Thyroid gland (tissue), 4 donors: ENCODE measurements at regions not wholly inside any gene's neighbourhood (a gene's known extent, or its start where the extent isn't known, plus 50 kb on each side); places are given as distances from the start of the nearest gene placed in this dataset.

Experiments
- DNase-seq, 2 donors: peaks; one replicate each; pipeline ENCODE4 v3.0.0-alpha.2; 2019
- H3K27ac ChIP-seq, 3 donors: fragments of 200-600 bp; sonication (generic); 1 replicate in 2 of 3; 2 replicates in 1 of 3; pipeline ENCODE4 v1.5.1; 2016 to 2019; ENCODE audit warnings: mild to moderate bottlenecking in 1 of 3, moderate library complexity in 1 of 3
- H3K27me3 ChIP-seq: fragments of 200-600 bp; sonication (generic); one replicate; pipeline ENCODE4 v1.5.1; 2019
- H3K36me3 ChIP-seq, 2 donors: fragments of 200-600 bp; sonication (generic); one replicate each; pipeline ENCODE4 v1.5.1; 2016 to 2019
- H3K4me1 ChIP-seq, 2 donors: fragments of 200-600 bp; sonication (generic); one replicate each; pipeline ENCODE4 v1.5.1; 2017 to 2019
- H3K4me3 ChIP-seq, 3 donors: fragments of 200-600 bp; sonication (generic); replicated peaks in 1 of 3; 1 replicate in 2 of 3; 2 replicates in 1 of 3; pipeline ENCODE4 v1.5.1; 2016; ENCODE audit warnings: mild to moderate bottlenecking in 1 of 3
- H3K9me3 ChIP-seq: fragments of 200-600 bp; sonication (generic); one replicate; pipeline ENCODE4 v1.5.1; 2017
- POLR2A ChIP-seq, 2 donors: fragments of 450-650 bp; IDR thresholded peaks; one replicate each; pipeline ENCODE4 v1.6.1; 2017; ENCODE audit warnings: antibody characterized with exemption in 2 of 2, mild to moderate bottlenecking in 2 of 2, moderate library complexity in 1 of 2
- WGBS, 2 donors: methylation state at CpG; one replicate each; pipeline ENCODE4 v1.1.5; 2017; 5-methylcytosine and 5-hydroxymethylcytosine counted together
- intact Hi-C: fragments of 100-400 bp; cut with DNase I; formaldehyde crosslinking; loops from one replicate; pipeline ENCODE4 v1.15.1; 2023
- TF ChIP-seq, protein P1 (sequence below), 6 experiments: fragments of 200-600 bp in 3 of 6; fragments of 450-650 bp in 3 of 6; sonication (generic) in 3 of 6; IDR thresholded peaks; one replicate each; pipeline ENCODE4 v1.5.1; 2016 to 2019; ENCODE audit warnings: antibody characterized with exemption in 6 of 6, mild to moderate bottlenecking in 2 of 6, inconsistent platforms in 1 of 6, moderate library complexity in 1 of 6

DNA sequence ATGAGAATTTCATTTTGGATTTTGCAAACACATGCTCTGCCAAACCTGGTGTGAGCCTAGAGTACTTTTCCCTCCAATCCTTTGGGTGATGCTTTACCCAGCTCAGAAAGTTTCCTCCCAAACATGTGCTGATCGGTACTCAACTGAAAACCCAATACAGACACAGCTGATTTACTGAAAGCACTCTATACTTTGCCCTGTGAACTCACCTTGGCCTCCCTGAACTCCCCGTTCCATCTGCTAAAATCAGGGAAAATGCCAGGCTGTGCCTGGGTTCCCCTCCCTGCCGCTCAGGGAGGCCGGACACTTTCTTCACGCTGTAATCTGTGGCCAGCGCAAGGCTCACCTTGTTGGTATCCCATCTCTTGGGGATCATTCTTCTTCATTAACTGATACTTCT is 391.2 kb downstream of the CBLN2 start:
- intact Hi-C loops, result no loop called here
- H3K4me1 ChIP-seq, result no peaks in the 10 kb centered on the region
- H3K36me3 ChIP-seq, result no peaks in the 10 kb centered on the region
- 94 to 97% methylated on average over 6 of the region's 6 CpGs for WGBS, 2 donors
- DNase-seq, result no peak
- H3K4me3 ChIP-seq, result no peak overlapping the region
- no peaks in the 10 kb centered on the region for H3K27me3 ChIP-seq
- H3K9me3 ChIP-seq, result no peaks in the 10 kb centered on the region
- H3K27ac ChIP-seq, result no peak overlapping the region
- TF ChIP-seq, protein P1, sequence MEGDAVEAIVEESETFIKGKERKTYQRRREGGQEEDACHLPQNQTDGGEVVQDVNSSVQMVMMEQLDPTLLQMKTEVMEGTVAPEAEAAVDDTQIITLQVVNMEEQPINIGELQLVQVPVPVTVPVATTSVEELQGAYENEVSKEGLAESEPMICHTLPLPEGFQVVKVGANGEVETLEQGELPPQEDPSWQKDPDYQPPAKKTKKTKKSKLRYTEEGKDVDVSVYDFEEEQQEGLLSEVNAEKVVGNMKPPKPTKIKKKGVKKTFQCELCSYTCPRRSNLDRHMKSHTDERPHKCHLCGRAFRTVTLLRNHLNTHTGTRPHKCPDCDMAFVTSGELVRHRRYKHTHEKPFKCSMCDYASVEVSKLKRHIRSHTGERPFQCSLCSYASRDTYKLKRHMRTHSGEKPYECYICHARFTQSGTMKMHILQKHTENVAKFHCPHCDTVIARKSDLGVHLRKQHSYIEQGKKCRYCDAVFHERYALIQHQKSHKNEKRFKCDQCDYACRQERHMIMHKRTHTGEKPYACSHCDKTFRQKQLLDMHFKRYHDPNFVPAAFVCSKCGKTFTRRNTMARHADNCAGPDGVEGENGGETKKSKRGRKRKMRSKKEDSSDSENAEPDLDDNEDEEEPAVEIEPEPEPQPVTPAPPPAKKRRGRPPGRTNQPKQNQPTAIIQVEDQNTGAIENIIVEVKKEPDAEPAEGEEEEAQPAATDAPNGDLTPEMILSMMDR (IDR thresholded peaks at IDR 0.05), result no peak
- no peak for TF ChIP-seq POLR2A (IDR thresholded peaks at IDR 0.05)

DNA sequence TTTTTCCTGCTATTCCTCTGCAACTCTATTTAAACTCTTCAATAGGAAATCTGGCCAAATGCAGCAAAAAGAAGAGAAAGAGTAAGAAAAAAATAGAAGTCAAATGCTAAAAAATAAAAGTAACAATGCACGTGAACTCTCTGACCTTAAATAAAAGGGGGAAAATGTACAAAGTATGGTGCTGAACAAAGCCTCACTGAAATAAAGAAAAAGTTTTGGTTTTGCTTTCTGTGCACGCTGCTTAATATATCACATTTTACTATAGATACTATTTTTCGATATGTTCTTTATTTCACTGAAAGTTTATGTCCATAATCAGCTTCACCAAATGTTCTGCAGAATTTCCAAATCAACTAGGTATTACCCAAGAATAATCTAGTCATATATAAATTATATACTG is 396.3 kb downstream of the CBLN2 start:
- no peak for TF ChIP-seq POLR2A (IDR thresholded peaks at IDR 0.05)
- TF ChIP-seq, protein P1 (IDR thresholded peaks at IDR 0.05), result no peak
- intact Hi-C loops, result no loop called here
- Histone ChIP-seq H3K9me3 (no peaks in the 10 kb centered on the region), H3K4me1 (no peaks in the 10 kb centered on the region), H3K36me3 (no peaks in the 10 kb centered on the region), H3K27ac (no peak overlapping the region), H3K27me3 (no peaks in the 10 kb centered on the region), H3K4me3 (no peak overlapping the region)
- 90 to 94% methylated on average over 3 of the region's 3 CpGs for WGBS, 2 donors
- no peak for DNase-seq

DNA sequence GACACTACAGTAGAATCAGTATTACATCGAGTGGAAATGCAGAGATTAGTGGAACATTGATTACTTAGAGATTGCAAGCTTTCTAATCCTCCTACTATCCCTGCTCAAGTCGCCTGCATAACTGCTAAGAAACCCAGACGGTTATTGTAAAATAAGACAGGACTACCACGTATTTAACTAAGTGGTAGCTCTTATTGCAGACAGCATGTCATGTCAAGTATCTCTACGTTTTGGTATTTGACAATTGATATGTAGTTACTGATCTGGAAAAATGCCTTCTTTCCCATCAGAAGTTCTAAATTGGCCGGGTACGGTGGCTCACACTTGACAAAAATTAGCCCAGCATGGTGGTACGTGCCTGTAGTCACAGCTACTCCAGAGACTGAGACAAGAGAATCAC is 404.1 kb downstream of the CBLN2 start:
- WGBS, 2 donors, result 76 to 80% methylated on average over 8 of the region's 8 CpGs
- intact Hi-C loops, result no loop called here

DNA sequence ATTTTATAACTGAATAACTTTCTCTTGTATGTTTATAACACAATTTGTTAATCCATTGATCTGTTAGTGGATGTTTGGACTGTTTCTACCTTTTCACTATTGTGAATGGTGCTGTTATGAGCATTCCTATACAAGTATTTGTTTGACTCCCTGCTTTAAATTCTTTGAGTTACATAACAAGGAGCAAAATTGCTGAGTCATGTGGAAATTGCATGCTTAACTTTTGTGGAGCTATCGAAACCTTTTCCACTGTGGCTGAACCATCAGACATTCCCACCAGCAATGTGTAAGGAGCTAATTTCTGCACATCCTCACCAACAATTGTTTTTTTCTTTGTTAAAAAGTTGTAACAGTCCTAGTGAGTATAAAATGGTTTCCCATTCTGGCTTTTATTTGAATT is 415.5 kb downstream of the CBLN2 start:
- Histone ChIP-seq H3K4me3 (no peak overlapping the region), H3K4me1 (no peaks in the 10 kb centered on the region), H3K27me3 (no peaks in the 10 kb centered on the region), H3K36me3 (no peaks in the 10 kb centered on the region), H3K9me3 (no peaks in the 10 kb centered on the region), H3K27ac (no peak overlapping the region)
- no peak for DNase-seq
- intact Hi-C loops, result no loop called here
- WGBS, 2 donors, result 59 to 66% methylated on average over 1 of the region's 1 CpG
- TF ChIP-seq, protein P1 (IDR thresholded peaks at IDR 0.05), result no peak
- TF ChIP-seq POLR2A (IDR thresholded peaks at IDR 0.05), result no peak

More for the DNA sequence above, 404.1 kb downstream of the CBLN2 start:
- Histone ChIP-seq H3K27me3 (no peaks in the 10 kb centered on the region), H3K4me3 (no peak overlapping the region), H3K4me1 (no peaks in the 10 kb centered on the region), H3K9me3 (no peaks in the 10 kb centered on the region), H3K27ac (no peak overlapping the region), H3K36me3 (no peaks in the 10 kb centered on the region)
- DNase-seq, result no peak
- no peak for TF ChIP-seq POLR2A (IDR thresholded peaks at IDR 0.05)
- TF ChIP-seq, protein P1 (IDR thresholded peaks at IDR 0.05), result no peak

- TF ChIP-seq, protein P1 (IDR thresholded peaks at IDR 0.05), result no peak
- no peak for TF ChIP-seq POLR2A (IDR thresholded peaks at IDR 0.05)
- no peak overlapping the region for H3K4me3 ChIP-seq
- H3K4me1 ChIP-seq, result no peaks in the 10 kb centered on the region
- no peak overlapping the region for H3K27ac ChIP-seq
- intact Hi-C loops, result no loop called here
- DNase-seq, result no peak
- no peaks in the 10 kb centered on the region for H3K27me3 ChIP-seq
- no peaks in the 10 kb centered on the region for H3K9me3 ChIP-seq
- H3K36me3 ChIP-seq, result no peaks in the 10 kb centered on the region
Observed at GRCh38 chr18:72122103-72122502, 422.0 kb downstream of the CBLN2 start.
